IPS DF 4.7 (cell line): ENCODE measurements at regions not wholly inside any gene's neighbourhood (a gene's known extent, or its start where the extent isn't known, plus 50 kb on each side); places are given as distances from the start of the nearest gene placed in this dataset.
"Not testable (repeated sequence)": the region's sequence is repeated elsewhere in the genome, so short reads cannot be mapped to it uniquely, and the experiment has no call there.

Source experiments
- DNase-seq: peaks from one replicate; pipeline ENCODE4 v3.0.0-alpha.2; 2013; ENCODE audit warnings: low spot score; ENCODE audit errors: extremely low read depth

- DNase-seq: not testable (repeated sequence)
These were observed 84.9 kb upstream of the METTL9 start for GRCh38 chr16:21514474-21514840.

DNA sequence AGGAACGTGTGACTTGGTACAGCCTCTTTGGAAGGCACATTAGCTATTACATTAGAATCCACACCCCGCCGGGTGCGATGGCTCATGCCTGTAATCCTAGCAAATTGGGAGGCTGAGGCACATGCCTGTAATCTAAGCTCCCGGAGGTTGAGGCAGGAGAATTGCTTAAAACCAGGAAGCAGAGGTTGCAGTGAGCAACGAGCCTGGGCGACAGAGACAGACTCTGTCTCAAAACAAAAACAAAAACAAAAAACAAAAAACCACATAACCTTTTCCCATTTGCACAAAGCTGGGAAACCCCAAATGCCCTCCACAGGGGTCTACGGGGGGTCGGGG is 82.7 kb upstream of the METTL9 start:
- DNase-seq: not testable (repeated sequence)

- not testable (repeated sequence) for DNase-seq
These were observed 82.1 kb upstream of the METTL9 start for GRCh38 chr16:21517263-21517662.

- DNase-seq: not testable (repeated sequence)
These were observed 79.8 kb upstream of the METTL9 start for GRCh38 chr16:21519361-21520133.

GRCh38 chr16:21520134-21521047 is 79.0 kb upstream of the METTL9 start:
- peak; percentile 62 for DNase-seq

DNA sequence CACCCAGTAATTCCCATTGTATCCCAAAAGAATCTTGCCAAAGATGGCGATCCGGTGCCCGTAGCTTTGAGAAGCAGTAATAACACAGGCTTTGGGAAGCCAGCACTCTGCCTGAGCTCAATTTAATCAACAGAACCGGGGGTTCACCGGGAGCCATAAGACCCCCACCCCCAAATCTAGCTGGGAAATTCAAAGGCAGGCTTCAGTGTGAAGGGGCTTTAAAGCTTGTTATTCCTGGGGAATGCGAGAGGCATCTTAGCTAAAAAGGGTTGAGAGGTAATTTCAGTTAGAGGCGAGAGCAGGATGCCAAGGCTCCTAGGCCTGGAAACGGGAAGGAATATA is 78.4 kb upstream of the METTL9 start:
- not testable (repeated sequence) for DNase-seq

- not testable (repeated sequence) for DNase-seq
These were observed 77.8 kb upstream of the METTL9 start for GRCh38 chr16:21521390-21522143.

- DNase-seq: not testable (repeated sequence)
These were observed 76.5 kb upstream of the METTL9 start for GRCh38 chr16:21522846-21523245.

GRCh38 chr16:21523411-21524067 is 75.8 kb upstream of the METTL9 start:
- no peak for DNase-seq

DNA sequence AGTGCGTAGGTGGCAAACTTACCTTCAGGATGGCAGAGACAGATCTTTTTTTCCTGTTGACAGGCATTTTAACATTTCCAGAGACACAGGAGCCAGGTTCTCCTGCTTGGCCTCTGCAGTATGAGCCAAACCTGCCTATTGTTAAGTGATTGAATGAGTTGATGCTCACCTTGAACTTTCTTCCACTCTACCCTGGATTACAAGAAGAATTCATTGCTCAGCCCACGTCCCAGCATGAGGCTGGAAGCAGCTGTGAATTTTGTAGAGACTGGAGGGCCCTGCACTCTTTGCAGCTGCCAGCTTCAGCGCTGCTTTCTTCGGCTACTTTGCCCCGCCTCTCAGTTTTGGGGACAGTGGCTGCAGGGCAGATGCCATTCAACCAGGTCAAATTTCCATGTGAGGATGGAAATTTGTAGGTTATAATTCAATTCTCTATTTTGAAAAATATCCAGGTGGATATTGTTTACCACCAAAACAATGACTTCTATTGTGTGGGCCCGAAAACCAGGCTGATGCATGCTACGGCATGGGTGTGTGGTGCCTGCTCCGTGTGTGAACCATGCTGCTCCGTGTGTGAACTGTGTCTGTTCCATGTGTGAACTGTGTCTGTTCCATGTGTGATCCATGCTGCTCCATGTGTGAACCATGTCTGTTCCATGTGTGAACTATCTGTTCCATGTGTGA is 75.2 kb upstream of the METTL9 start:
- no peak for DNase-seq

DNA sequence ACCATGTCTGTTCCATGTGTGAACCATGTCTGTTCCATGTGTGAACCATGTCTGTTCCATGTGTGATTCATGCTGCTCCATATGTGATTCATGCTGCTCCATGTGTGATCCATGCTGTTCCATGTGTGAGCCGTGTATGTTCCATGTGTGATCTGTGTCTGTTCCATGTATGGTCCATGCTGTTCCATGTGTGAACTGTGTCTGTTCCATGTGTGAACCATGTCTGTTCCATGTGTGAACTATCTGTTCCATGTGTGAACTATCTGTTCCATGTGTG is 74.7 kb upstream of the METTL9 start:
- DNase-seq: not testable (repeated sequence)

DNA sequence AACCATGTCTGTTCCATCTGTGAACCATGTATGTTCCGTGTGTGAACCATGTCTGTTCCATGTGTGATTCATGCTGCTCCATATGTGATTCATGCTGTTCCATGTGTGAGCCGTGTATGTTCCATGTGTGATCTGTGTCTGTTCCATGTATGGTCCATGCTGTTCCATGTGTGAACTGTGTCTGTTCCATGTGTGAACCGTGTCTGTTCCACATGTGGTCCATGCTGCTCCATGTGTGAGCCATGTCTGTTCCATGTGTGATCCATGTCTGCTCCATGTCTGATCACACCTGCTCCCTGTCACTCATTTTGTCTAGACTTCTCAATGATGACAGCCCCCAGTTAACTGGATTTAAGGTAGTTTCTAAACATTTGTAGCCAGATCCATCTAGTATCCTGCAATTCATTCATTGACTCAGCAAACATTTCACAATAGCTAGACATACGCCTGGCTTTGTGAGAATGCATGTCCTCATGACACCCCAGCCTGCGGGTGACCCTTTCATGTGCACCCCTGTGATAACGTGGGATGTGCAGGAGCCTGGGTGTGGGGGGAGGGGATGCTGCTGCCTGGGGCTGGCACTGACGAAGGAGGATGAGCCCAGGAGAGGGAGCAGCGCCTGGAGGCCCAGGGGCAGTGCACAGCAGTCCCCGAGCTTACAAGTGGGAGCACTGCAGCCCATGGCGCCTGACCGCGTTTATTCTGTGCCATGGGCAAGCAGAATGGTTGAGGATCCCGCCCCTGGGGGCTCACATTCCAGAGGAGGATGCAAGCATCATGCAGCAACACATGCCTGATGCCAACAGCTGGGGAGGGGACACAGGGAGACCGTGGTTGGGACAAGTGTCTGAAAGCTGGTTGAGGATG is 74.1 kb upstream of the METTL9 start:
- DNase-seq: not testable (repeated sequence)

GRCh38 chr16:21525956-21526922 is 73.1 kb upstream of the METTL9 start:
- not testable (repeated sequence) for DNase-seq

GRCh38 chr16:21526923-21527807 is 72.2 kb upstream of the METTL9 start:
- no peak for DNase-seq

DNA sequence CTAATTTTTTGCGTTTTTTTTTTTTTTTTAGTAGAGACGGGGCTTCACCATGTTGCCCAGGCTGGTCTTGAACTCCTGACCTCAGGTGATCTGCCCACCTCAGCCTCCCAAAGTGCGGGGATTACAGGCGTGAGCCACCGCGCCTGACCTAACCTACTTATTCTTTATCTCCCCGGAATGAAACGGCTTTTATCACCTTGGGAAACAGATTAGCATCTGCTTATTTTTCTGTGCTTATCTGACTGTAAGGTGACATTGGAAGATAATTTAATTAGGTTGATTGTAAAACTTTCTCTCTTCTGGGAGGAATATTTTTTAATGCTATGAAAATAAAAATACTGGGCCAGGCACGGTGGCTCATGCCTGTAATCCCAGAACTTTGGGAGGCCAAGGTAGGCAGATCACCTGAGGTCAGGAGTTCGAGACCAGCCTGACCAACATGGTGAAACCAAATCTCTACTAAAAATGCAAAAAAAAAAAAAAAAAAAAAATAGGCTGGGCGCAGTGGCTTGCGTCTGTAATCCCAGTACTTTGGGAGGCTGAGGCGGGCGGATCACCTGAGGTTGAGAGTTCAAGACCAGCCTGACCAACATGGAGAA is 70.2 kb upstream of the METTL9 start:
- not testable (repeated sequence) for DNase-seq

- not testable (repeated sequence) for DNase-seq
These were observed 68.5 kb upstream of the METTL9 start for GRCh38 chr16:21530729-21531383.

DNA sequence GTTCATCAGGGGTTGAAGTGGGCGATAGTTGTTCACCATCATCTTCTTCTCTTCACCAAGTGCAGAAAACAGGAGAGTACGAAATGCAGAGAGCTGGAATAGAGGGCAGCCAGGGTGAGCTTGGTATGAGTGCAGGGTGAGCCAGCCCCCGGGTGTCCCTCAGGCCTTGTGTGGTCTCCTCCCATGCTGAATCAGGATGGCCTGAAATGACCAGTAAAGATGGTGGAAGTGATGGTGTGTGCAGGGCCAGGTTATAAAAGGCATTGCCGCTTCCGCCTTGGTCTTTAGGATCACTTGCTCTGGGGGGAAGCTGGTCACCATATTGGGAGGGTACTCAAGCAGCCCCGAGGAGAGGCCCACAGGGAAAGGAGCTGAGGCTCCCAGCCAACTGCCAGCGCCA is 66.4 kb upstream of the METTL9 start:
- not testable (repeated sequence) for DNase-seq
